ENCODE measurements at regions not wholly inside any gene's neighbourhood (a gene's known extent, or its start where the extent isn't known, plus 50 kb on each side); places are given as distances from the start of the nearest gene placed in this dataset.

DNA sequence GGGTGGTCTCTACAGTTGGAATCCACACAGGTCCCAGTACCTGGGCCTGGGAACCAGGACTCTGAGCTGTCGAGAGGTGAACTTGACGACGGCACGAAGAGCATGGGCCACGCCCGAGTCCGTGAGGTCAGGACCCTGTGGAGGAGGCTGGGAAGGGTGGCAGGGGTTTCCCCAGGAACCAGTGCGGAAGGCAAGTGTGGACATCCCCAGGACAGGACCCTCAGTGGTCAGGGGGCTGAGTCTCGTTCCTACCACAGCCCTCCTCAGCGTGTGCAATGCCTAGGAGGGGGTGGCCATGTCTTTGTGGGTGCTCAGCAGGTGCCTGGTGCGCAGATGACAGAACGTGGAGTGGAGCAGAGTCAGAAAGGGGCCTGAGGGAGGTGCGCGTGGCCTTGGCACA lies 335.6 kb upstream of the SALL3 start:
- DNase-seq = no peak

DNA sequence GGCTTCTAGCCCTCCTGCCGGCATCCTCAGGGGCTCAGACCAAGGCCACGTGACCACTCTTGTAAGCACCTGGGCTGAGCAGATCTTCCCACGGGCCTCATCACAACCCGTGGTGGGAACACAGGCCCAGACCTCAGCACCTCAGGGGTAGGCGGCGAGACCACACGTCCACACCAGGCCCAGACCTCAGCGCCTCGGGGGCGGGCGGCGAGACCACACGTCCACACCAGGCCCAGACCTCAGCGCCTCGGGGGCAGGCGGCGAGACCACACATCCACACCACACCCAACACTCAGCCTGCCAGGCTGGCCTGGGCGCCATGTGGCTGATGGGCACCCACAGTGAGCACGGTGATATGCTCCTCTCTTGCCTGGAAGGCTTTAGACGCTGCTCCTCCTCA lies 334.4 kb upstream of the SALL3 start:
- no peak for DNase-seq

DNA sequence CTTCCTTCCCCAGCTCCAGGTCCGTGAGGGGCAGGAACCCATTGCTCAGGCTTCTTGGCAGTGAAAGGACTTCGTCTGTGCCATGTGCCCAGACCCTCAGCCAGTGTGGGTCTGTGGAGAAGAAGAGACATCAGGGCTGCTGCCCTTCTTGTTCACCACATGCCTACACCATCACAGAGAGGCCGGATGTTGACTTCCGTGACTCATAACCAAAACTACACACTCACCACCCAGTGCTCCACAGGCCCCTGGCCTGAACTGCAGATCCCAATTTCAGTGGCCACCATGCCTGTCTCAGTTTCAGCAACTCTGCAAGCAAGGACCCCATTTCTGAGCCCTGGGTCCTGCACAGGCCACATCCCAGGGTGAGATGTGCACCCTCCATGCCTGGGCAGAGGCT lies 332.6 kb upstream of the SALL3 start:
- no peak for DNase-seq

DNA sequence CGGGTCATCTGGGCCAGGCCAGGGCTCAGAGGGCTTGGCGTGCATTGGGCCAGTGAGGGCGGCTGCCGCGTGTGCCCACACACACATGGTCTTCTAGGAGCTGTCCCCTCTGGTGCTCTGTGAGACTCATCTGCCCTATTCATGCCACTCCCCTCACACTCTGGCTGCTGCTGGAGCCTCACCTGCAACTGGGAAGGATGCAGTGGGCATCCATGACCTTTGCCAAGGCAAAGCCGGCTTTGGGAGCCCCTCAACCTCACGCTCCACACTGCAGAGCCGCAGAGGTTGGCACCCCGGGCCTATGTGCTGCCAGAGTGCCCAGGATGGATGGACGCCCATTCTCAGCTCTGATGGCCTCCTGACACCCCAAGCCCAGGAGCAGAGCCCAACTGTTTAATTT lies 330.2 kb upstream of the SALL3 start:
- DNase-seq = no peak

DNA sequence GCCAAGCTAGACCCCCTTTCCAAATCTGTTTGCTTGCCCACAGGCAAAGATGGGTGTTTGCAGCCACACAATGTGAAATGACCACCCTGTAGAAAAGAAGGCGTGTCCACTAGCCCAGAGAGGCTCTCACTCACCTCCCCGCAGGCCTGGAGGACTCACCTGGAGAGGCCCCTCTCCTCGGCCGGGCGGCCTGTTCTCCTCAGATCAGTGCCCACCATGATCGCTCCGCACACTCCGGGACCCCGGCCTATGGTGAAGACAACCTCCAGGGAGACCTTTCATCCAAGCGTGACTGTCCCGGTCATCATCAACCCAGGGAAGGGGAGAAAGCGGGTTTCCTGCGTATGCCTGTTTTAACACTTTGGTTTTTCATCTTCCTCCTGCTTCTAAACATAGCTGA lies 328.7 kb upstream of the SALL3 start:
- DNase-seq = no peak

DNA sequence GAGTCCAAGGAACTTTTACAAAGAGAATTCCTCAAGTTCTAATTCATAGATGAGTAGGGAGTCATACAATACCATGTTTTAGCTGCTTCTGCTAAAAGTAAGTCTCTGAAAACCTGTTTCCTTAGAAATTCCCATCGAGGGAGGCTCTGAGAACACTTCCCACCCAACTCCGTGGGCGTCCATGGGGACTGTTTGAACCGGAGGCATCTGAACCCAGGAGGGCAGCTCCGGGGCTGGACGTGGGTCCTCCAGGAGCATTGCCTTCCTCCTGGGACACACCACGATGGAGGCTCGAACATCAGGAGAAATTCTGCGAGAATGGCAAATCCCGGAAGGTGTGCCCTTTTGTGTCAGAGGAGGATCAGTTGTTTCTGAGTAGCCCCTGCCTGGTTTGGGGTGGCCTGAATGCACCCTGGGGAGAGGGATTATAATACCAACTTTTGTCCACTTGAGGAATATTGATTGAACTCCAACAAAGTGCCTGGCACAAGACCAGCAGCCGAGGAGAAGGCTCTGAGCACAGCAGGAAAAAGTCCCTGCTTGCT lies 327.5 kb upstream of the SALL3 start:
- no peak for DNase-seq

DNA sequence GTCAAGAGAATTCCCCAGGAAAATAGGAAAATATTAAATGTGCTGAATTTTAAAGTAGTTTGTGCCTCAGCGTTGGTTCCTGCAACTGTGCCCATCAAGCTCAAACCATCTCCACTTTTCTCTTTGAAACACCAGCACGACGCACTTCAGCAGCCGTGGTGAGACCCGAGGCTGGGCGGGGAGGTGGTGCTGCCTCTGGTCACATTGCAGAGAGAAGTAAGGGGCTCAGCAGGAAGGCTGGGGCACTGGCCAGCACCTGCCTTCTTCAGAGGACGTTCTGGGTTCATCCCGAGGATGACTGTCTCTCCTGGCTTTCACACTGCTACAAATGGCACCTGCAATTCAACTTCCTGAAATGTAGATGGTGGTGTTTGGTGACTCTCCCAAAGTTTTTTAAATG lies 323.7 kb upstream of the SALL3 start:
- no peak for DNase-seq

DNA sequence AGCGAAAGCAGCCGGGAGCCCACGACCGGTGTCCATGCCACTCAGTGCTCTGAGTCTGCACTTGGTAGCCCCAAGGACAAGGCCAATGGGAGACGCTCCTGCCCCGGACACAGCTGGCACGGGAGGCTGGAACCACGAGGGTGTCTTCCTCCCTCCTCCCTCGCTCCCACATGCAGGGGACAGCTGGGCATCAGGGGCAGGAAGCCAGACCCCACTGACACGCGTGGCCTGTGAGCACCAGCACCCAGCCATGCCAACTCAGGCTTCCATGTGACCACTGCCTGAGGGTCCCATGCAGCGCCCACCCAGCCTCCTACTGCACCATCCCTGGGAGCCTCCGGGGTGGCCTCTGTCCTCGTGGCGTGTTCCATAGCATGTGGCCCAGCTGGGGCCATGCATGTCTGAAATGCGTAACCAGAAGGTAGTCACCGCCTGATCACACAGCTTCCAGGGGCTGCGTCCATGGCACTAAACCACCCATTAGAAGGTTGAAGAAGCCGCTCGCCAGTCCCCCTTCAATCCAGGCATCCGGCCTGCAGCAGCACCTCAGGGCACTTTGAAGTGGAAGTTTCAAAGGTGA lies 323.2 kb upstream of the SALL3 start:
- DNase-seq = no peak

DNA sequence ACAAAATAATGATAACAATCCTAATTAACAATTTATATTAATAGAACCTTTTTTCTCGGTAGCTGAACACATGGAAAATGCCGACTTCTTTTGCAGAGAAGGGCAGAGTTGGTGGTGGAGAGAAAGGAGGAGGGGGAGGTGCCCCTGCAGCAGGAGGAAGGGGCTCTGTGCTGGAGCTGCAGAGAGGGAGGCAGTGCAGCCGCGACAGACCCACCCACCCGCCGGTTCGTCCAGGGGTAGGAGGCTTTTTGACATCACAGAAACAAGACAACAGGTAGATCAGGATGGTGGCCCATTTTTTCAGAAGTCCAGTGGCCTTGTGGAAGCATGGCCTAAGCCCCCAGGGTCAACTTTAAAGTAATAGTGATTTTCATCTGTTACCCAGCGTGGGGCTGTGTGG lies 321.1 kb upstream of the SALL3 start:
- DNase-seq = no peak

DNA sequence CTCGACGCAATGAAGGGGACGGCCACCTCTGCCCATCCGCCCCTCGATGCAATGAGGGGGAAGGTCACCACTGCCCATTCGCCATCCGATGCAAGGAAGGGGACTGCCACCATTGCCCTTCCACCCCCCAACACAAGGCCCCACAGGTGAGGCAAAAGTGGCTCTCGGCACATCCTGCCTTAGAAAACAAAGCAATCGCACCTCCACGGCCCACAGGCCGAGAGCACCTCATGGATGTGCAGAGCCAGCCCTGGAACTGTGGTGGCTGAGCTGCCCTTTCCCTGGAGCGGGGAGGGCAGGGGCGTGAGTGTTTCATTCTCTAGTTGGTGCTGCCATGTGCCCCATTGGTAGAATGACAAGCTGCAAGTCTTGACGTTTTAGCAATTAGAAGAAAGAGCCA lies 320.6 kb upstream of the SALL3 start:
- DNase-seq = no peak

DNA sequence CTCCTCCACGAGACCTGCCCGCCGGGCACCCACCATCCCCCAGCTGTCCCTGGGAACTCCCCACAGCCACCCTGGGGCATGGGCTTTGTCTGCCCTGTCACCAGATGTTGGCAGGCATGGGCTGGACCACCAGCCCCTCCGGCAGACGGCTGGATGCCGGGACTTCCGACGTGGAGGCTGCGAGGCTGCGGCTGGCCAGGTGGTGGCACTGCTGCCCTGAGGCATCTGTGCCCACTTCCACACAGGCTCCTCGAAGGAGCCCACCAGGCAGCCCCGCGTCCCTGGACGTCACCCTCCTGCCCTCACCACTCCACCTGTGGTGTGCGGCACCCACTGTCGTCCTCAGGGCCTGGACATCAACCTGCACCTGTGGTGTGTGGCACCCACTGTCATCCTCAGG lies 319.9 kb upstream of the SALL3 start:
- DNase-seq = peak; percentile 70

DNA sequence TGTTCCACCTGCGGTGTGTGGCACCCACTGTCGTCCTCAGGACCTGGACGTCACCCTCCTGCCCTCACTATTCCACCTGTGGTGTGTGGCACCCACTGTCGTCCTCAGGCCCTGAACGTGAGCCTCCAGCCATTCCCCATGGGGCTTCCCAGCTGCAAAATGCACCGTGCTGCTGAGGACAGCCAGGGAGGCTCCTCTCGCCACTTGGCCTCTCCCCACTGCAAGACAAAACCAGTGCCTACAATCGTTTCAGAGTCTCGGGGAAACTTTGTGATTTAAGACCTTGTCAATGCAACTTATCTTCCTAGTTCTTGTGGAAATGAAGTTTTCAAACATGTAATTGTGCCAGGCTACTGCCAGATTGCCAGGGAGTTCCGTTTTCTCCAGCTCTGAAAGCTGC lies 319.3 kb upstream of the SALL3 start:
- no peak for DNase-seq

DNA sequence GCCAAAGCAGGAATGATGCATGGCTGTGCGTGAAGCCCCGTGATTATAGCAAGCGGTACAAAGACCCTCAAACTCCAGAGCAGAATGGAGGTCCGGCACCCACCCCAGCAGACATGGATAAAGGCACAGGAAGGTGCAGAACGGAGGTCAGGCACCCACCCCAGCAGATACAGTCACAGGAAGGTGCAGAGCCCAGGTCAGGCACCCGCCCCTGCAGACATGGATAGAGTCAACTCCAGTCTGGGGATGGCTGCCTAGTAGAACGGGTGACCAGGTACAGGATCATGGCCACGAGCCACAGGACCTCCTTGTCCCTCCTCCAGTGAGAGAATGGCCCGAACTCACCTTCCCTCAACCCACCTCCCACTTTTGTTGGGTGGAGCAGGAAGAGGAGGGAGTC lies 318.3 kb upstream of the SALL3 start:
- DNase-seq = no peak

DNA sequence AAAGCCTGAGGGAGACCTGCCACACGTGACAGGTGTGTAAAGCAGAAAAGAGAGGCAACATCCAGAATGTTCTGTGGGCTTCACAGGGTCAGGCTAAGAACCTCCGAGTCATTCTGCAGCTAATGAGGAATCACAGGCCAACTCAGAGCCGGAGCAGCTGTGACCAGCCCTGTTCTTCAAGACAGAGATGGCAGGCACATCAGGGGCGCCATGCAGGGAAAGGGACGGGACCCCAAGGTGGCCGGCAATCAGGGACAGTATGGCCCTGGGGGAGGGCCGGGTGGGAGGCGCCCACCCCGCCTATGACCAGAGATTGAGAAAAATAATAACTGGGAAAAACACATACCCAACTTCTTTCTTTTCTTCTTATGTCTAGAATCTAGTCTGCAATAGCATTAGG lies 316.7 kb upstream of the SALL3 start:
- DNase-seq = no peak

DNA sequence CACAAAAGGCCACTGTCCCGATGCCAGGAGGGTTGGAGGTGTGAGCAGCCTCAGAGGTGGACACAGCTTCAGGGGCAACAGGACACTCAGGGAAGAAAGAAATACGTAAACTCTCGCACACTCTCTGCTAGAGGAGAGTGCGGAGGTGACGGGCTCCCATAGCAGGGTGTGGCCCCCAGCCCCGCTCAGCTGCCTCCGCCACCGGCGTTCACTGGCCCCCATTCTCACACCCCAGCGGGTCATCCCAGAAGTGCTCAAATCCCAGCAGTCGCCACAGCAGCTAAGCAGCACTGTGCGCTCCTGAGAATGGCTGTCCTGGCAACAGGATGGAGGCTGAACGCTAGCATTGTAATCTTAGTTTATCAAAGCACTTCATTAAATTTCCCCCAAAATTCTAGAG lies 315.6 kb upstream of the SALL3 start:
- DNase-seq = no peak

DNA sequence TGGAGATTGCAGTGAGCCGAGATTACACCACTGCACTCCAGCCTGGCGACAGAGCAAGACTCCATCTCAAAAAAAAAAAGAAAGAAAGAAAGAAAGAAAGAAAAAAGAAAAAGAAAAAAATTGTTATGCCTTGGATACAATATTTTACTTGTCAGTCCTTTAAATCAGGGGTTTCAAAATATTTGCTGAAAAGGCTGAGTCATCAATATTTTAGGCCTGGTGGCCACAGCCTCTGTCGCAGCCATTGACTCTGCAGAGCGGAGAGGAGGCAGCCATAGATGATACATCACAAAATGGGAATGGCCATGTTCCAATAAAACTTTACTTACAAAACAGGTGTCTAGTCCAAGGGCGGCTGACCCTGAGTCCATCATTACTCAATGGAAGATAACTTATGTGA lies 314.8 kb upstream of the SALL3 start:
- no peak for DNase-seq

DNA sequence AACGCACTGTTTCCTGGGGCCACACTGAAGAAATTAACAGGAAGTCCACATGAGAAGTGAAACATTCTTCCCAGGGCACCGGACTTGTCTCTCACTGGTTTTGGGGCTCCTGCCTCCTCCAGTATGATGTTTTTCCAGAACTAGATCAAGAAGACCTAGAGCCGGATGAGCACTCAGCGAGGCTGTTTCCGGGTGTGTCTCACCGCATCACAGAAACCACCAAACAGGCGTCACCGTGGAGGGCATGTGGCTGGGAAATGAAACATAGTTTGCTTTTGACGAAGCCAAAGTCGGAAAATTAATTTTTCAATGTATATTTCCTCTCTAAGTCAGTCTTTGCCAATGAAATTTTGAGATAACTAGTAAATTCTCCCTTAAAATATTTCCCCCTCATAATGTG lies 314.0 kb upstream of the SALL3 start:
- no peak for DNase-seq

DNA sequence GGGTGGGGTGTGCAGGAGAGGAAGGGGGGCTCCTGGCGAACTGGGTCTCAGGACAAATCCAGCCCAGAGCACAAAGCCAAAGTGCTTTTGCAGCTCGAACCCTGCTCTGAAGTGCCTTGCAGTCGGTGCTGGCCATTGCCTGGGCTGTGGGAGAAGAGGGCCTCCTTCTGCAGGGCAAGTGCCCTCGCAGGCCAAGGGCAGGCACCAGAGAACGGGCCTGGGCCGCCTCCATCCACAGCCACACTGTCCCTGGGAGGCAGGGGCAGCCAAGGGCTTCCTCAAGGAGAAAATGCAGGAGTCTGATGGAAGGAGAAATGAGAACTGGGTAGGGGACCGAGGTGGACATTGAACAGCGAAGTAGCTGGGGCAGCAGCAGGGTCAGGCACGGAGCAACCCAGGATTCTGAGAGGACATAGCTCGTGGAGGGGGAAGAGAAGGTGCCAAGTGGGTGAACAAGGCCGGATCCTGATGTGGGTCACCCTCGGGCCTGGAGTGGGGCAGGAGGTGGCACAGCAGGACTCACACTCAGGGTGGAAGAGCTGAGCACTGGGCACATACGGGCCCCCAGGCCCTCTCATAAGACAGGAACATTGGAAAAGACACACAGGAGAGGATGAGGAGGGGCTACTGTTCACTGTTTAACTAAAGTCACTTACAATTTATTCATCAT lies 312.8 kb upstream of the SALL3 start:
- DNase-seq = no peak

DNA sequence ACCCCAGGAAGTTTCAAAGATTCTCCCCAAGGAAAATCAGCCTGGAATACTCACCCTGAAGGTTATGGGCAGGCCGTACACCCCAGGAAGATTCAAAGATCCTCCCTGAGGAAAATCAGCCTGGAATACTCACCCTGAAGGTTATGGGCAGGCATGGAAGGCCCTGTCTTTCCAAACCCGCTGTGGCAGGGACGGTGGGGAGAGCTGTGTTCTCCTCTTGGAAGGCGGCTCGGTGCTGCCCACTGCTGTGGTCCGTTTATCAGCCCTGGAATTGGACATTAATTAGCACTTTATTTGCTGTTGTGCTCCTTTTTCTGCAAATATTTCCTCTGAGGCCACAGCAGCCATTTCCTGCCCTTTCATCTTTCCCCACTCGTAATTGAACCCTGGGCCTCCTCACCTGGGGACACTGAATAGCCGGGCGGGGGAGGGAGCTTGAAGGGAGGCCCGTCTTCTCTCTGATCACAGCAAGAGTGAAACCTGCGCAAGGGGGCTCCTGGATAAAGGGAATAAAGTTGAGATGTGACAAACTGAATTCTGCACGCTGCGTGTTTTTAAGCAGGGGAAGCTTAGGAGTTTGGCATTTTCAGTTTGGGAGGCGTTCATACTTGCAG lies 308.7 kb upstream of the SALL3 start:
- no peak for DNase-seq

DNA sequence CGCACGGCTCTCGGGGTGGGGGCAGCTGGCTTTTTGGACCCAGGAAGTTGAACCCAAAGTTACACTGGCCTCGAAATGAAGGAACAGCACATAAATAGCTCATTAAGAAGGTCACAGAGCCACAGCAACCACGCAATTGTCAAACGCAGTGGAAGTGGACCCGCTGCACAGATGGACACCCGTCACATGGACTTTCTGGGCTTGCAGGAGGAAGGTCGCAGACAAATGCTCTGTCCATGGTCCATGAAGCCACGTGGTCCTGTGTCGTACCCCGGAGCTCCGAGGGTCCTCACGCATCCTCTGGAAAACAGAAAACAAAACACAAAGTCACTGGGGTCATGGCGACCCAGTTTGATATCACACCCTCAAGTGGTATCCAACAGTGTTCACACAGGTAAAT lies 308.1 kb upstream of the SALL3 start:
- DNase-seq = no peak

DNA sequence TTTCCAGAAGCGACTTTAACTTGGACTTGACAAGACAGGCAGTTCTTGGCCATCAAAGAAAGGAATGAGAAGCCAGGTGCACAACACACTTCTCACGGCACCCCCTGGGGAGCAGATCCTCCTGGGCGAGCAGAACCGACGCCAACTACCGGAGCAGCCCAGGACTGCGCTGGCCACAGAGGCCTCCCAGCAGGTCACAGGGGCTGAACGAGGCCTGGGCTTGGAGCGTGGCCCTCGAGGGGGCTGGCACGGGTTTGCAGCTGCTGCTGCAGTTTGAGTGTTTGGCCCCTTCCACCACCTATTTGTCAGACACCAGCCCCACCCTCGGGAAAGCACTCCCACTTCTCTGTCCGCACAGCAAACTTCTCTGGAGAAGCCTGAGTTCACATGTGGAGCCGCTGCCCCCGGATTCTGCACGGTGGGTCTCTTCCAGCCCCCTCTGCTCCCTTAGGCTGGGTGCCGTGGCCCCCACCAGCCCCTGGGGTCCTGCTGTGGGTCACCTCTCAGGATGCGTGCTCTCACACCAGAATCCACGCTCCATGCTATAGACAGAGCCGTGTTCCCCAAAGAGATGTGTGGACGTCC lies 306.7 kb upstream of the SALL3 start:
- DNase-seq = no peak

DNA sequence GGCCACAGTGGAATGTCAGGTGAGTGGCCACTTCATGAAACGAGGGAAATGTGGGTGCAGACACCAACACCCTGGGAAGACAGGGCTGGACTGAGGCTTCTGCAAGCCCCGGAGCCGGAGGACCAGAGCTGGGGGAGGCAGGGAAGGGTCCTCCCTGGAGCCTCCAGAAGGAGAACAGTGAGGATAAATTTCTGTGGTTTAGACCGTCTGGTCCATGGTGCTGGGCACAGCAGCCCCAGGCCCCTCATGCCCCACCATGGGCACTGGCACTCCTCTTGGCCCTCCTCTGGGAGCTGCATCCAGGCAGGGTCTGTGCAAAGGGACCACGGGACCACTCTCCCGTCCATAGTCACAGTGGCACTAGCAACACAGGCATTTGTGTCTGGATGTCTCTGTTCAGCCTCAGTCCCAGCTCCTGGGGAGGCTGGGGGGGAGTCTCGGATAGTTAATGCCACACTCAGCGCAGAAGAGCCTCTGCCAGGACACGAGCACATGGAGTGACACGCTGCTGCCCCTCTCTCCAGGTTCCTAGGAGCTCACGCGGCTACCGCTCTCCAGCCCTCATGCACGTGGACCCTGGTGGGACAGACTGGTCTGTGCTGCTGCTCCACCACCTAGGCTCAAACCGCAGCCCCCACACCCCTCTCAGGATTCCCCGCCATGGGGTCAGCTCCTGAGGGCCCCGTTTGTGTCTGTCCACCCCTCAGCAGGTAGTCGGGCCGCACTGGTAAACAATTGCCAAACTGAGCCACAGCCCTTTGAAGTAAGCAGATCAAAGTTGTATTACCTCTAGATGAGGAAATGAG lies 305.9 kb upstream of the SALL3 start:
- DNase-seq = no peak

DNA sequence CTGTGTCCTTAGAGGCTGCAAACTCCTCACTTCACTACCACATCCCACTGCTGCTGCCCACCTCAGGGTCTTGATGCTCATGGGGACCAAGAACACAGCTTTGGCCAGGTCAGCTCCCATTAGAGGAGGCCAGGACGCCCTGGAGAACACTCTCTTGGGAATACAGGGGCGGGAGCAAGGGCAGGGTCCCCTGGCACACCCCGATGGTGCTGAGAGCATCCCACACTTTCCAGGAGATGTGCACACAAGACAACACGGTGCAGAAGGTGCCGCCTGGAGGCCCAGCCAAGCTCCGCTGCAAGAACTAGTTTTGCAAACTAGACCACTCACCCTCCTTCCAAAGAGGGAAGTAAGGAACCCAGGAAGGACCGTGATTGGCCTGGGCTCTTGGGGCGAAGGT lies 304.4 kb upstream of the SALL3 start:
- no peak for DNase-seq

All from activated CD8-positive, alpha-beta memory T cell treated with anti-CD3 and anti-CD28 coated beads for 24 hours (primary cell).